HG02798 (cell line): ENCODE measurements at regions not wholly inside any gene's neighbourhood (a gene's known extent, or its start where the extent isn't known, plus 50 kb on each side); places are given as distances from the start of the nearest gene placed in this dataset.
"Not testable (repeated sequence)": the region's sequence is repeated elsewhere in the genome, so short reads cannot be mapped to it uniquely, and the experiment has no call there.

ENCODE experiments used
- ATAC-seq: cut with Tn5 transposase; IDR thresholded peaks from one replicate; pipeline ENCODE4 v1.9.1; 2021; ENCODE audit warnings: mild to moderate bottlenecking; ENCODE audit not compliant: unreplicated experiment, poor library complexity

DNA sequence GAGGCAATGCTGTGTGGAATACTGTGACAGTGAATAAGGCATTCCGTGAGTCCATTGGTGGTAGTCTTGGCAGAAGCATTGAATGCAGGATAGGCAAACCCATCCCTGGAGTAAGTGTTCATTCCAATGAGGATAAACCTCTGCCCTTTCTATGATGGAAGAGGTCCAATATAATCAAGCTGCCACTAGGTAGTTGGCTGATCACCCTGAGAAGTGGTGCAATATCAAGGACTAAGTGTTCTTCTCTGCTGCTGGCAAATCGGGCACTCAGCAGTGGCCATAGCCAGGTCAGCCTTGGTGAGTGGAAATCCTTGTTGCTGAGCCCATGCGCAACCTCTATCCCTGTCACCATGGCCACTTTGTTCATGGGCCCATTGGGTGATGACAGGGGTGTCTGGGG, 70.1 kb downstream of the FBXO4 start:
- ATAC-seq: no peak

DNA sequence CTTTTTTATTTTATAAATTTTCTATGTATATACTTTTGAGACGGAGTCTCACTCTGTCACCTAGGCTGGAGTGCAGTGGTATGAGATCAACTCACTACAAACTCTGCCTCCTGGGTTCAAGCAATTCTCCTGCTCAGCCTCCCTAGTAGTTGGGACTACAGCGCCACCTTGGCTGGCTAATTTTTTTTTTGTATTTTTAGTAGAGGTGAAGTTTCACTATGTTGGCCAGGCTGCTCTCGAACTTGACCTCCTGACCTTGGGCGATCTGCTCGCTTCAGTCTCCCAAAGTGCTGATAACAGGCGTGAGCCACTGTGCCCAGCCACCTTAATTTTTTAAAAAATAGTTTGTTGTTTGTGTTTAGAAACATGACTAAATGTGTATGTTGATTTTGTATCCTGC, 76.6 kb downstream of the FBXO4 start:
- ATAC-seq: no peak

DNA sequence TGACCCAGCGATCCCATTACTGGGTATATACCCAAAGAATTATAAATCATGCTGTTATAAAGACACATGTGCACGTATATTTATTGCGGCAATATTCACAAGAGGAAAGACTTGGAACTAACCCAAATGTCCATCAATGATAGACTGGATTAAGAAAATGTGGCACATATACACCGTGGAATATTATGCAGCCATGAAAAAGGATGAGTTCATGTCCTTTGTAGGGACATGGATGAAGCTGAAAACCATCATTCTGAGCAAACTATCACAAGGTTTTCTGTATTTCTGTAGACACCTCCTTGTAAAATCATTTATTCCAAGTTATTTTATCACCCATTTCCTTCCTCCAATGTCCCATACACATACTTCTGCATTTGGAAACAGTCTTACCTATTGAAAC, 78.8 kb downstream of the FBXO4 start:
- ATAC-seq: not testable (repeated sequence)

DNA sequence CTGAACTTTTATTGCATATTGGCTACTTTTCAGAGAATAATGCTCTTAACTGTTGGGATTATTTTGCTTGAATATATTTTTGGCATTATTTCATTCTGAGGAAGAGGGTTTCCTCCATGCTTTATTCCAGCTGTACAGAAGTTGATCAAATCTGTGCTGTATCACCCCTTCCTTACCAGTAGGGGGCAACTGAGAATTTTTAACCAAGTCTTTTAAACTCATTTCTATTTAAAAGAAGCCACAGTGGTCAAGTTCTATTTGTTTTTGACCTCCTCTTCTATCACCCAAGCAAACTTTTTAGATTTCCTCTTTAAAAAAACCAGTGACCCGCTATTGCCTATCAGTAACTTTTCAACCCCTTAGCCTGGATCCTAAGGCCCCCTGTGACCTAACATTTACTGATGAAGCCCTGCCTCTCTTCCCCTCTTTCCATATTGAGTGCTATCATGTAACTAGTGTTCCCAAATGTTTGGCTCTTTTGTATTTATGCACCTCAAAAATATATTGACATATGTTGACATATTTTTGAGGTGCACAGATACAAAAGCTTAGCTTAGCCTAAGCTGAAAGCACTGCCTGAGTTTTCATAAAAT, 80.6 kb downstream of the FBXO4 start:
- peak; percentile 83 for ATAC-seq

DNA sequence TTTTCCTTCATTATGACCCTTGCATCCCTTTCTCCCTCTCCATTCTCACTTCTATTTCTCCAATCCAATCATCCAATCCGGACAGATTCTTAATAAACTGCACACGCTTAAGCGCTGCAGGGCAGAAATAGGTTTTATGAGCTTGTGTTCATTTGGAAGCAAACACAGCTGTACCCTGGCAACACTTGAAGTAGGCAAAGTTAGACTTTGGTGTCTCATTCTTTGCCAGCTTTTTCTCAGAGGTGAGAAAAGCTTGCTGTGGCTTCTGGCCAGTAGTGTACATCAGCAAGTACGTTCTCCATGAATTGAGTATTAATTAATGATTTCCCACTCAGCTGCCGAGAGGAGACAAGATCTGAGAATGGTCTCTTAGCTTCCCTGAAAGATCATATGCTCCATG, 88.5 kb downstream of the FBXO4 start:
- ATAC-seq: no peak

DNA sequence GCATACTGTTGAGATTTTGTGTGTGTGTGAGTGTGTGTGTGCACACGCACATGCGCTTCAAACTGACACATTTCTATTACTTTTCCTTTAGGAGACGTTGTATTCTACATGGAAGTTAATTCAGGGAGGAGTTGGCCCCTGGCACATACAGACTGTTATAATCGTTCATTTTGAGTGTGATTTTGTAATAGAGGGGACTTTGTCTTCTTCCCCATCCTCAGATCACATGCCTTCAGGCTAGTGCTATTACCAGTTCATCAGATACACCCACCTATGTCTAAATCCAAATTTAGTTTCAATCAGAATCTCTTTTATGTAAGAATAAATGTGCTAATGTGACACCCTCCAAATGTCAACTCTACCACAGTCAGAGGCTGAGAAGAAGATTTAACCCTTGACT, 90.2 kb downstream of the FBXO4 start:
- no peak for ATAC-seq

DNA sequence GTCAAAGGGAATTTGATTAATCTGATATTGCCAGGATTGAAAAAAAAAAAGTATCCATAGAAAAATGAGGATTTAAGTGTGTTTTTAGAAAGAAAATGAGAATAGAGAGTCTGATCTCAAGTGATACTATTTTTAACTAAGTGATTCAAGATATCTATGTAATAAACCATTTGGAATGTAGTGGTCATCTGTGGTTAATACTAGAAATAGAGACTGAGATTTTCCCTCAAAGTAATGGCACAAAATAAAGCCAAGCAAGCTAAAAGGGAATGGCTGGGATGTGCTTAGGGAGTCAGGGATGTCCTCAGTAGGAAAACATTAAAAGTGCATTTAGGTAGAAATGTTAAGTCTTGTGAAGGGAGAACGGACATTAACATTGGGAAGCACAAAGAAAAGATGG, 90.6 kb downstream of the FBXO4 start:
- ATAC-seq: no peak

DNA sequence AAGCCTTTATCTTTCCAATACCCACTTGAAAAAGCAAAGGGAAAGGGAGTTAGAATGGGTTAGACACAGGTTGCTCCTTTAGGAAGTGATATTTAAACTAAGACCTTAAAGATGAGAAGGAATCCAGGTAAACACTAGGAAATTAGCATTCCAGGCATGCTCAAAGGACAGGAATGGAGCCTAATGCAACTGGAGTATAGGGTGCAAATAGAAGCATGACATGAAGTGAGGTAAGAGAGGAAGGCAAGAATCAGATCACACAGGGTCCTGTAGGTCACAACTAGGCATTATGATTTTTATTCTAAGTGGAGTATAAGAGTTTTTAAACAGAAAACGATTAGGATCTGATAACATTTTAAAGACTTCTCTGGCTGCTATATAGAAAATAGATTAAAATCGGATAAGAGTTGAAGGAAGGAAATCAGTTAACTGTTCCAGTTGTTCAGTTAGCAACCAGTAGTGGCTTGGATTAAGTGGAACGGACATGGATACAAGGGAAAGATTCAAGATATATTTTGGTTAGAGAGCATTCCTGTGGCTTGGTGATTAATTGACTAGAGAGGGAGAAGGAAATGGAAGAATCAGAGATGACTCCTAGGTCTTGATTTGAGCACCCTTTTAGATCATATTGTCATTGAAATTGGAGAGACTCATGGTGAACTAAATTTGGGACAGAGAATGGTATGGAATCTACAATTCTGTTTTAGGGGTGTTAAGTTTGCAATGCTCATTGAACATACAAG, 95.9 kb downstream of the FBXO4 start:
- ATAC-seq: no peak

DNA sequence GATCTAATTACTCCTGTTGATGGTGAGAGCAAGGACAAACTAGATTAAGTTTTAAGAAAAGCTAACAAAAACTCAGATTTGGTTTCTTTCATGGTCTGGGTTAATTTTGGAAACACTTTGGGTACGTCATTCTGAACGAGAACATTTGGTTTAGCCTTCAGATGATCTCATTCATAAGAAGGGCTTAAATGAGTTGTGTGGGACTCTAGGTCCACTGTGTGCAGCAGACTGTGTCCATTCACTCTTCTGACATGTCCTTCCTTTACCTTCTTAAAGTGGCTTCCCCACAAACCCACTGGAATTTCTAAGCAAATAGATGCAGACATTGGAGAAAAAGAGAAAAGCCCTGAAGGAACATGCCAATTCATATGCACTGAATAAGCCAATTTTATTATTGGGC, 96.8 kb downstream of the FBXO4 start:
- no peak for ATAC-seq

DNA sequence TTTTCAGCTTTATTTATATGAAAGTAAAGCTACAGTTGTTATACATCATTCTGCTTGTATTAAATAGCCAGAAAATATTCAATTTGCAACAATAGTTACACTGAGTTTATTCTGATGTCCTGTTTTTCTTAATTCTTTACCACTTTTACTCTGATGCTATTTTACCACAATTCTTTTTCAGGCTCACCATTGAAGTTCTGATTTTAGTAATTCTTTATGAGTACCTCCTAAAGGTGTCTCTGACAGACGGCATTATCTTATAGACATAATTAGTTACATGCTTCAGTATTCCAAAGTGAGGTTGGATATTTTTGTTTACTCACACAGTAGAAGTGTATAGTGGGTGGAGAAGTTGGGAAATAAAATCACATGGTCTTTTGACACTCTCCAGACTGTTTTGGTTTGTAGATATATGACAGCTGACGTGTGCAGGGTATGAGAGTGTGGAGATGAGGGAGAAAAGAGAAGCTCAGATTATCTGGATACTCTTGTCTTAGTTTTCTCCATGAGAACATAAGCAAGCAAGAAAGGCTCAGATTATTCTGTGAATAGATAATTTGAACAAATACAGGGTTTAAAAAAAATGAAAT, 97.4 kb downstream of the FBXO4 start:
- ATAC-seq: no peak

DNA sequence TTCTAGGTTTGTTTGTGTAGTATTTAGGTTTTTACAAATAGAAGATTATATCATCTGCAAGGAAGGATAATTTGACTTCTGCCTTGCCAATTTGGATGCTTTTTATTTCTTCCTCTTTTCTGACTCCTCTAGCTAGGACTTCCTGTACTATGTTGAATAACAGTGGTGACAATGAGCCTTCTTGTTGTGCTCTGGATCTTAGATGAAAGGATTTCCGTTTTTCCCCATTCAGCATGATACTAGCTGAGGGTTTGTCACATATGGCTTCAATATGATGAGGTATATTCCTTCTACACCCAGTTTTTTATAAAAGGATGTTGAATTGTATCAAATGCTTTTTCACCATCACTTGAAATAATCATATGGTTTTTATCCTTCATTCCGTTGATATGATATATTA, 101.4 kb downstream of the FBXO4 start:
- ATAC-seq: no peak

DNA sequence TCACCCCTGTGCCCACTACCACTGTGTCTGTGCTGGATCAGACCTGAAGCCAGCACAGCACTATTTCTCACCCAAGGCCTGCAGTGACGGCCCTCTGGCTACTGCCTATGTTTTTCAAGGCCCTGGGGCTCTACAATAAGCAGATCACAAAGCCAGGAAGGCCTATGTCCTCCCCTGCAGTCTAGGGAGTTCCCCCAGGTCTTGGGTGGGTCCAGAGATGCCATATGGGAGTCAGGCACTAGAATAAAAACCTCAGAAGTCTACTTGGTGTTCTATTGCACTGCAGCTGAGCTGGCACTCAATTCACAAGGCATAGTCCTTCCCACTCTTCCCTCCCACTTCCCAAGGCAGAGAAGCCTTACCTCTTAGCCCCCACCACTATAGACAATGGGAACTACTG, 107.1 kb downstream of the FBXO4 start:
- ATAC-seq: no peak

DNA sequence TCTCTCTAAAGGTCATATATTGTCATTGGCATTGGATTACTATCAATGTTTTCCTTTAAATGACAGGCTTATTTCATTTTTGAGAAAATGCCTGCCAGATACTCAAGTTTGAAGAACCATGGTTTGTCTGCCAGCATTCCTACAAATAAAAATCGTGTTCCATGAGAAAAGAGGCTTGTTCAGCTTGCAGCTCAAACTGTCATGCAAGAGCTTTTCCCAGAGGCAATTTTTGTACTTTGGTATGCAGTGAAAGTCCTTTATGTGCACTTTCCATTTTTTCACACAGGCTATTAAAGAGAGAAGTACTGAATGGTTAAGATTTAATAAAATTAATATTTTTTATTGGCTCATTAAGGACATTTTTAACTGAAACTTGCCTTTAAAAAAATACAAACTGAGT, 110.4 kb downstream of the FBXO4 start:
- ATAC-seq: no peak

DNA sequence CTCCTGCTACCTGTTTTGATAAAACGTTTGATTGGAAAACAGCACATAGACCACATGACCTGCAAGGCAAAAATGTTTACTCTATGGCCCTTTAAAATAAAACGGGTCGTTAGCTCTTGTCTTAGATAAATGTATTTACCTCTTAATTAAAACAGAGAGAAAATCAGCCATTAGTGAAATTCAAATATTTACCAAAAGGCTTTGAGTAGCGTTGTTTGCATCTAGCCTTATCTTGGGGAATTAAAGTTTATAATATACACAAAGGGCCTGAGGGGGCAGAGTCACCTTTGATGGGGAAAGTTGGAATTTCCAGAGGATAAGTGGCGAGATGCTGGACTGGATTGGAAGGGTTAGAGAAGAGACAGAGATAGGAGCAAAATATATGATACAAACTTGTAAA, 111.3 kb downstream of the FBXO4 start:
- ATAC-seq: no peak

DNA sequence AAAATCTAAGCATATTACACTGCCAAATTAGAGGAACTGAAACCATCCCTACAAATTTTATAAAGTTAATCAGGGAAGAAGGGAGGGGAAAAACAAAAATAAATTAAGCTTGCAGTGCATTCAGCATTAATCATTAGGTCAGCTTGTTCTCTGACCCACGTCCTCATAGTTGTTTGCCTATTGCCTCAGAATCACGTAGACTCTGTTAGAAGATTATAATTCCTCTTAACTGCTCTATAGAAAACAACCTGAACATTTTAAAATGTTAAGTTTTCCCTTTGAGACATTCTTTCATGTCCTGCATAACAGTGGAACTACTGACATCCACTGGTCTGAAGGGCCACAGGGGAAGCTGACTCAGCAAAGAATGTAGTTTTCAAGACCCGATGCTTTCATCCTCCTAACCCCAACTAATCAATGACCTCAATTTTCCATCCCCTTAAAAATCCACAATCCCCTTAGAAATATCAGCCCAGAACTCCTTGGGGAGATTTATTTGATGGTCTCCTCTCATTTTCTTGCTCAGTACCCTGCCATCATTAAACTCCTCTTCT, 112.4 kb downstream of the FBXO4 start:
- ATAC-seq: no peak

DNA sequence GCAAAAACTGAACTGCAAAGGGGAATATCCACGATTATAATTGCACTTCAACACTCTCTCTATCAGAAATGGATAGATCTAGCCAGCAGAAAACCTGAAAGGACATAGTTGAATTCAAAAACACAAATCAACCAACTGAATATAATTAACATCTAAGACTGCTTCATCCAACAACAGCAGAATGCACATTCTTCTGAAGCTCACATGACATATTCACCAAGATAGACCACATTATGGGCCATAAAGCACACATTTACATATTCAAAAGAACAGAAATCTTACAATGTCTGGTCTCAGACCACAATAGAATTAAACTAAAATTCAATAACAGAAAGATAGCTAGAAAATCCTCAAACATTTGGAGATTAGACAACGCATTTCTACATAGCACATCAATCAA, 118.3 kb downstream of the FBXO4 start:
- ATAC-seq: no peak

DNA sequence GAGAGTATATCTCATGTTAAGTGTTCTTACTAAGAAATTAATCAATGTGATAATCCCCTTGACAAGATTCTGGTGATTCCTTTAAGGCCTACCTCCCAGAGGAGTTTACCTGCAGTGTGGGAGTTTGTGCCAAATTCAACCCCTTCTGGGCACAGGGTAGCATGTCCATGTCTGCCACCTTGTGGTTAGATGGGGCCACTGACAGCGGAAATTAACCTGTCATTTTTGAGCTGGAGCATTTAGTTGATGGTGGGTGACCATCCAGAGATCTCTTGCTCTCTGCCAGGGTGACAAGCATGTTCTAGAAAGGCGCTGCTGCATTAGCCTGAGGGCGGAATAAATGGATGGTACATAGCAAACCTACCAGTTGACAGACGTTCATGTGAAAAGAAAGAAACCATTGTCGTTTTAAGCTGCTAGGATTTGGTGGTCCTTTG, 132.2 kb downstream of the FBXO4 start:
- ATAC-seq: peak; percentile 93

DNA sequence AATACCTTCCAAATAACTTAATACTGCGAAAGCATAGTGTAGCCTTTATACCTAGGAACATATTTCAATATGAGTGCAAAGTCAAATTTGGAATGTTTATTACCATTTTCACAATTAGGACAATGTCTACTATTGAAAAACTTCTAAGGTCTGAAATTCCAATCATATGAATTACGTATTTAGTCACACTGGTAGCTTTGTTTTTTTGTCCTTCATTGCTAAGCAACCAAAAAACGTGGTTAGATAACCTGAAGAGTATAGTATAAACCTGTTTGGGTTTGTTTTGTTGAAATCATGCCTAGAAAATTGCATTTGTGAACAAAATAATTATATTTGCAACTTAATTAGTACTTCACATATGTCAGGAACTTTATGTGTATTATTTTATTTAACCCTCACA, 134.2 kb downstream of the FBXO4 start:
- no peak for ATAC-seq

DNA sequence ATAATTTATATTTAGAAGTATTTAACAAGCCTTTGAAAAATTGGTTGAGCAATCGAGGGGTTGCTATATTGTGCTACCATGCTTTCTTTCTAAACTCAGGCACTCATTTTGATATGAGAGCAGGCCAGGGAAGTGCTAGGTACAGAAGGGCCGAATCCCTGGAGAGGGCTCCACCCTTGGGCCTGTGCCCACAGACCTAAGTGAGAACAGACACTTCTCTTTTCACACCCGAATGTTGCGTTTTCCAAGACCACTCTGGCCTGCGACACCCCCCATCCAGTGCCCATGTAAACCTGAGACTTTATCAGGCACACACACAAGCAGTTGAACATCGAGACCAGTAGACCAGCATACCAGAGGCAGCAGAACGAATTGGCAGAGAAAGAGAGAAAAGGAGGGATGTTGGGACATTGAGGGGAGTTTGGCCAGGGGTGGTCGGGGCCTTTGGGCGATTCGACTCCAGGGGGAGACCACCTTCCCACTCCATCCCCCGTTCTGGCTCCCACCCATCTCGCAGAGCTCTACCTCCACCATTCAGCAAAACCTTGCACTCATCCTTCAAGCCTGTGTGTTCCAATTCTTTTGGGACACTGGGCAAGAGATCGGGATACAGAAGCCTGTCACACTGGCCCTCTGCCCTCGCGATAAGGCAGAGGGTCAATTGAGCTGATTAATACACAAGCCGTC, 134.8 kb downstream of the FBXO4 start:
- ATAC-seq: no peak

DNA sequence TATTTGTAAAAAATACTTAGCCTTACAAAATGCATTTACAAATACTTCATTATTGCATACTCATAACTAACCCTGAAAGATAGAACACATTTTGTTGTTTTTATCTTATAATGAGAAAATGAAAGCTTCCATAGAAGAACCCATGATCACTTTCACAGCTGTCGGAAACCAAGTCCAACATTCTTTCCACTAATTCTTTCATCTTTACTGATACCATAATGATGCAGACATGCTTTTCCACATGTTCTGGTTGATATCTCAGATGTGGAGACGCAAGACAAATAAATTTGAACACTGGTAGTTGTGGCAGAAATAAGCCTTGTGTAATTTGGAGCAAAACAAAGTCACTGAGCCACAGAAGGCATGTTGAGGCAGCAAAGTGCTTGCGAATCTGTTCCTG, 136.0 kb downstream of the FBXO4 start:
- no peak for ATAC-seq

DNA sequence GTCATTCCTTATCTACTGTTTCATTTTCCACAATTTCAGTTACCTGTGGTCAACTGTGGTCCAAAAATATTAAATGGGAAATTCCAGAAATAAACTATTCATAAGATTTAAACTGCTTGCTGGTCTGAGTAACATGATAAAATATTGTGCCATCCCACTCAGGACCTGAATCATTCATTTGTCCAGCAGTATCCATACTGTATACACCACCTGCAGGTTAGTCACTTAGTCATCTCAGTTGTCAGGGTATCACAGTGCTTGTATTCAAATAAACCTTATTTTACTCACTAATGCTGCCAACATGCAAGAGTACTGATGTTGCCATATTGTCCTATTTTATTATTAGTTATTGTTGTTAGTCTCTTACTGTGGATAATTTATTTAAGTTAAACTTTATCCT, 139.7 kb downstream of the FBXO4 start:
- ATAC-seq: no peak
